H9 (cell line): ENCODE measurements at regions not wholly inside any gene's neighbourhood (a gene's known extent, or its start where the extent isn't known, plus 50 kb on each side); places are given as distances from the start of the nearest gene placed in this dataset.
A peak's percentile ranks its signal among the peaks of the same experiment; 100 is the strongest.

Experiments used
- DNase-seq: peaks from one replicate; pipeline ENCODE4 v3.0.0-alpha.2; 2017
- H2AFZ ChIP-seq: one replicate; pipeline ENCODE4 v1.6.1; 2013; ENCODE audit warnings: mild to moderate bottlenecking, low read length, control low read depth, moderate library complexity
- H2AK5ac ChIP-seq: 2 replicates; pipeline ENCODE4 v1.6.1; 2013; ENCODE audit warnings: low read length, control low read depth, mixed read lengths; ENCODE audit not compliant: insufficient read length
- H2BK120ac ChIP-seq: one replicate; pipeline ENCODE4 v1.6.1; 2013; ENCODE audit warnings: low read depth, mild to moderate bottlenecking, low read length, control low read depth, inconsistent platforms; ENCODE audit not compliant: poor library complexity, severe bottlenecking
- H2BK12ac ChIP-seq: 2 replicates; pipeline ENCODE4 v1.6.1; 2013; ENCODE audit warnings: low read length, control low read depth, mixed read lengths, low read depth; ENCODE audit not compliant: insufficient read length
- H2BK15ac ChIP-seq: 2 replicates; pipeline ENCODE4 v1.6.1; 2013; ENCODE audit warnings: low read depth, low read length, control low read depth
- H2BK20ac ChIP-seq: one replicate; pipeline ENCODE4 v1.6.1; 2013; ENCODE audit warnings: low read depth, mild to moderate bottlenecking, low read length, control low read depth, inconsistent platforms; ENCODE audit not compliant: poor library complexity, severe bottlenecking
- H2BK5ac ChIP-seq: 2 replicates; pipeline ENCODE4 v1.6.1; 2013; ENCODE audit warnings: low read length, control low read depth, mixed read lengths; ENCODE audit not compliant: insufficient read length
- H3K14ac ChIP-seq: 2 replicates; pipeline ENCODE4 v1.6.1; 2013; ENCODE audit warnings: low read length, control low read depth; ENCODE audit not compliant: insufficient read depth
- H3K18ac ChIP-seq: 2 replicates; pipeline ENCODE4 v1.6.1; 2013; ENCODE audit warnings: low read depth, mild to moderate bottlenecking, mixed read lengths, low read length, control low read depth; ENCODE audit not compliant: insufficient read length
- H3K23ac ChIP-seq: 2 replicates; pipeline ENCODE4 v1.6.1; 2013; ENCODE audit warnings: low read length, control low read depth, mixed read lengths, low read depth; ENCODE audit not compliant: insufficient read length
- H3K23me2 ChIP-seq: 2 replicates; pipeline ENCODE4 v1.6.1; 2013; ENCODE audit warnings: low read depth, mild to moderate bottlenecking, mixed read lengths, low read length, control low read depth; ENCODE audit not compliant: insufficient read length, poor library complexity, severe bottlenecking
- H3K27ac ChIP-seq: 2 replicates; pipeline ENCODE4 v1.5.1; 2013; ENCODE audit warnings: low read length, control low read depth, mixed read lengths, low read depth; ENCODE audit not compliant: insufficient read length
- H3K27me3 ChIP-seq: 2 replicates; pipeline ENCODE4 v1.6.1; 2013; ENCODE audit warnings: low read length, control low read depth, inconsistent platforms; ENCODE audit not compliant: insufficient read depth
- H3K4ac ChIP-seq: 2 replicates; pipeline ENCODE4 v1.6.1; 2013; ENCODE audit warnings: low read depth, mild to moderate bottlenecking, control low read depth, inconsistent platforms, low read length, moderate library complexity
- H3K4me1 ChIP-seq: 2 replicates; pipeline ENCODE4 v1.6.1; 2013; ENCODE audit warnings: low read length, control low read depth, inconsistent platforms; ENCODE audit not compliant: insufficient read depth
- H3K4me2 ChIP-seq: 2 replicates; pipeline ENCODE4 v1.6.1; 2013; ENCODE audit warnings: low read length, control low read depth, mixed read lengths; ENCODE audit not compliant: insufficient read length, insufficient read depth
- H3K56ac ChIP-seq: 2 replicates; pipeline ENCODE4 v1.6.1; 2013; ENCODE audit warnings: low read depth, mild to moderate bottlenecking, mixed read lengths, low read length, control low read depth; ENCODE audit not compliant: insufficient read length
- H3K79me1 ChIP-seq: 2 replicates; pipeline ENCODE4 v1.6.1; 2013; ENCODE audit warnings: low read depth, mild to moderate bottlenecking, moderate library complexity, low read length, control low read depth, inconsistent platforms; ENCODE audit not compliant: insufficient read depth, poor library complexity, severe bottlenecking
- H3K79me2 ChIP-seq: 2 replicates; pipeline ENCODE4 v1.6.1; 2013; ENCODE audit warnings: low read length, control low read depth, inconsistent platforms; ENCODE audit not compliant: insufficient read depth
- H3K9ac ChIP-seq: 2 replicates; pipeline ENCODE4 v1.6.1; 2013; ENCODE audit warnings: low read length, control low read depth, mixed read lengths; ENCODE audit not compliant: insufficient read length; ENCODE audit errors: extremely low read depth
- H3K9me3 ChIP-seq: one replicate; pipeline ENCODE4 v1.6.1; 2013; ENCODE audit warnings: low read depth, low read length, inconsistent platforms; ENCODE audit not compliant: control insufficient read depth
- H3T11ph ChIP-seq: one replicate; pipeline ENCODE4 v1.6.1; 2013; ENCODE audit warnings: mild to moderate bottlenecking, low read length, control low read depth, inconsistent platforms
- H4K20me1 ChIP-seq: one replicate; pipeline ENCODE4 v1.6.1; 2013; ENCODE audit not compliant: control insufficient read depth, insufficient read length, insufficient read depth
- H4K5ac ChIP-seq: 2 replicates; pipeline ENCODE4 v1.6.1; 2013; ENCODE audit warnings: low read depth, mild to moderate bottlenecking, mixed read lengths, low read length, control low read depth; ENCODE audit not compliant: insufficient read length
- H4K8ac ChIP-seq: replicated peaks from 2 replicates; pipeline ENCODE4 v1.6.1; 2013; ENCODE audit warnings: low read length, control low read depth, mixed read lengths, low read depth; ENCODE audit not compliant: insufficient read length
- H4K91ac ChIP-seq: 2 replicates; pipeline ENCODE4 v1.6.1; 2013; ENCODE audit warnings: low read depth, mild to moderate bottlenecking, moderate library complexity, mixed read lengths, low read length, control low read depth; ENCODE audit not compliant: insufficient read length
- H3K27ac Mint-ChIP-seq, 3 experiments: 2 replicates in 2 of 3; 3 replicates in 1 of 3; pipeline ENCODE4 v1.8.0; 2020 to 2021; ENCODE audit warnings: mixed read lengths in 3 of 3, mild to moderate bottlenecking in 1 of 3, moderate library complexity in 1 of 3
- H3K27me3 Mint-ChIP-seq: 2 replicates; pipeline ENCODE4 v1.8.0; 2021; ENCODE audit warnings: low read depth, mild to moderate bottlenecking, moderate library complexity, mixed read lengths
- H3K36me3 Mint-ChIP-seq, 3 experiments: 2 replicates in 2 of 3; 3 replicates in 1 of 3; pipeline ENCODE4 v1.8.0; 2020 to 2021; ENCODE audit warnings: low read depth in 3 of 3, mixed read lengths in 3 of 3; ENCODE audit not compliant: insufficient read depth in 1 of 3
- H3K4me1 Mint-ChIP-seq, 2 experiments: 2 replicates each; pipeline ENCODE4 v1.8.0; 2020; ENCODE audit warnings: mixed read lengths in 2 of 2
- H3K4me3 Mint-ChIP-seq, 2 experiments: 2 replicates in 1 of 2; 3 replicates in 1 of 2; pipeline ENCODE4 v1.8.0; 2020 to 2021; ENCODE audit warnings: mild to moderate bottlenecking in 2 of 2, mixed read lengths in 2 of 2, moderate library complexity in 1 of 2
- H3K9me3 Mint-ChIP-seq, 2 experiments: 2 replicates in 1 of 2; 3 replicates in 1 of 2; pipeline ENCODE4 v1.8.0; 2020; ENCODE audit warnings: mild to moderate bottlenecking in 2 of 2, mixed read lengths in 2 of 2, moderate library complexity in 1 of 2
- WGBS: extraction: QIAGEN DNeasy Blood & Tissue Kit; methylation state at CpG from one replicate; pipeline ENCODE4 v1.1.7; 2013; ENCODE audit warnings: missing lambda C conversion rate, low lambda C conversion rate, mixed read lengths; ENCODE audit not compliant: insufficient read length; ENCODE audit errors: extremely low coverage; 5-methylcytosine and 5-hydroxymethylcytosine counted together
- TF ChIP-seq, protein P1 (sequence below): fragments of 200-600 bp; sonication (generic); conservative IDR thresholded peaks from 3 replicates; pipeline ENCODE4 v1.8.0; 2021; ENCODE audit warnings: antibody characterized with exemption, mild to moderate bottlenecking

DNA sequence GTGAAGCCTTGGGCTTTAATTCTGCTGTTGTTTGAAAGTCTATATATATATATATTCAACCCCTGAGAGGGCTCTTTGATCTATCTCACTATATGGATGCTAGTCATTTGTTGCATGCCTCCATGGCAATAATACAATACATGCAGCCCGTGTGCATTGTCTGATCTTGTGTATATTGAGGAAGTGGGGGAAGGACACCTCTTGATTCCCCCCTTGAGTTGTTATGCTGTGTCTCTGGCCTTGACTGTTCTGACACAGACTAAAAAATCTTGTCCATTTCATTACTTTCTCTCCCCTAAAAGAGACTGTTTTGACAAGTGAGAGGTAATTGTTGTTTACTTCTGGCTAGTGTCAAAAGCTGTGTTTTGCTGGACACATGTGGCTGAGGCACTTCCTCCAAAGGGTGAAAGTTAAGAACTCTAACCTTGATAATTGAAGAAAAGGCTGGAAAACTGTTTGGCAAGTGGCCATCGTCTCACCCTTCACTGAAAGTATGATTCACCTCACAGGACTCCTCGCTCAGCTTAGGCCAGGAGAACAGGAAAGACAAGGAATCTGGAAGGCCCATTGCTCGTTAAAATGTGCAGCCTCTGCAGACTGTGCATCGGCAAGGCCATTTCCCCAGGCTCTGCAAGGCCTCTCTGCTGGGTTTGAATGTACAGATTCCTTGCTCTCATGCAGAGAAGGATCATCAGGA, 304.0 kb downstream of the PRELID2 start:
- H3K23ac ChIP-seq: no peak overlapping the region
- no peak overlapping the region for H3K27ac ChIP-seq
- no peak overlapping the region for H2BK120ac ChIP-seq
- no peak overlapping the region for H3K4ac ChIP-seq
- TF ChIP-seq, protein P1, sequence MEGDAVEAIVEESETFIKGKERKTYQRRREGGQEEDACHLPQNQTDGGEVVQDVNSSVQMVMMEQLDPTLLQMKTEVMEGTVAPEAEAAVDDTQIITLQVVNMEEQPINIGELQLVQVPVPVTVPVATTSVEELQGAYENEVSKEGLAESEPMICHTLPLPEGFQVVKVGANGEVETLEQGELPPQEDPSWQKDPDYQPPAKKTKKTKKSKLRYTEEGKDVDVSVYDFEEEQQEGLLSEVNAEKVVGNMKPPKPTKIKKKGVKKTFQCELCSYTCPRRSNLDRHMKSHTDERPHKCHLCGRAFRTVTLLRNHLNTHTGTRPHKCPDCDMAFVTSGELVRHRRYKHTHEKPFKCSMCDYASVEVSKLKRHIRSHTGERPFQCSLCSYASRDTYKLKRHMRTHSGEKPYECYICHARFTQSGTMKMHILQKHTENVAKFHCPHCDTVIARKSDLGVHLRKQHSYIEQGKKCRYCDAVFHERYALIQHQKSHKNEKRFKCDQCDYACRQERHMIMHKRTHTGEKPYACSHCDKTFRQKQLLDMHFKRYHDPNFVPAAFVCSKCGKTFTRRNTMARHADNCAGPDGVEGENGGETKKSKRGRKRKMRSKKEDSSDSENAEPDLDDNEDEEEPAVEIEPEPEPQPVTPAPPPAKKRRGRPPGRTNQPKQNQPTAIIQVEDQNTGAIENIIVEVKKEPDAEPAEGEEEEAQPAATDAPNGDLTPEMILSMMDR: no peak
- H3K14ac ChIP-seq: no peak overlapping the region
- H2BK20ac ChIP-seq: no peak overlapping the region
- peak overlapping the region in 1 of 3 experiments; percentile 17; a peak in 1 of 7 replicates for H3K27ac Mint-ChIP-seq
- no peak overlapping the region for H3K18ac ChIP-seq
- no peak overlapping the region for H3K4me2 ChIP-seq
- no peak overlapping the region for H2AFZ ChIP-seq
- H3K4me1 Mint-ChIP-seq: no peaks in the 10 kb centered on the region
- no peaks in the 10 kb centered on the region for H3K23me2 ChIP-seq
- H4K20me1 ChIP-seq: no peaks in the 10 kb centered on the region
- H3K36me3 Mint-ChIP-seq: no peaks in the 10 kb centered on the region
- no peaks in the 10 kb centered on the region for H3K4me1 ChIP-seq
- DNase-seq: no peak
- no peaks in the 10 kb centered on the region for H3K9me3 ChIP-seq
- H3K27me3 Mint-ChIP-seq: no peaks in the 10 kb centered on the region
- no peak overlapping the region for H3K9ac ChIP-seq
- H4K91ac ChIP-seq: no peak overlapping the region
- no peak overlapping the region for H4K5ac ChIP-seq
- no peaks in the 10 kb centered on the region for H3K27me3 ChIP-seq
- WGBS: no CpG with 5 or more reads among the region's 5 CpGs
- no peak overlapping the region for H2BK12ac ChIP-seq
- no peak overlapping the region for H4K8ac ChIP-seq
- H2BK15ac ChIP-seq: no peak overlapping the region
- no peaks in the 10 kb centered on the region for H3K9me3 Mint-ChIP-seq
- H3K79me2 ChIP-seq: no peaks in the 10 kb centered on the region
- H3K79me1 ChIP-seq: no peaks in the 10 kb centered on the region
- no peak overlapping the region for H2AK5ac ChIP-seq
- H3K56ac ChIP-seq: no peak overlapping the region
- no peak overlapping the region for H3K4me3 Mint-ChIP-seq
- H2BK5ac ChIP-seq: no peak overlapping the region
- no peak overlapping the region for H3T11ph ChIP-seq
